ENCODE measurements at regions not wholly inside any gene's neighbourhood (a gene's known extent, or its start where the extent isn't known, plus 50 kb on each side); places are given as distances from the start of the nearest gene placed in this dataset.

- H3K27ac ChIP-seq, result no peak overlapping the region
- peaks cover 0 to 15% (median 0%) of the 10 kb centered on the region in 3 donors for H3K4me1 ChIP-seq
- DNase-seq, result no peak
- H3K27me3 ChIP-seq, result no peaks in the 10 kb centered on the region
- H3K36me3 ChIP-seq, result no peaks in the 10 kb centered on the region
- H3K9me3 ChIP-seq, result no peaks in the 10 kb centered on the region
- TF ChIP-seq POLR2A (IDR thresholded peaks at IDR 0.05), result no peak
- no peak for TF ChIP-seq CTCF (IDR thresholded peaks at IDR 0.05)
- H3K4me3 ChIP-seq, result no peak overlapping the region
- intact Hi-C loops (cut with DNase I), result no loop called here
- WGBS, 2 donors, result 44 to 73% methylated on average over 5 of the region's 5 CpGs
Measured at GRCh38 chr12:67035121-67035520, 234.0 kb upstream of the CAND1 start.

GRCh38 chr12:67038486-67038885 lies 230.7 kb upstream of the CAND1 start:
- Histone ChIP-seq H3K4me3 (no peak overlapping the region), H3K4me1 (peaks cover 0 to 24% (median 5%) of the 10 kb centered on the region in 3 donors), H3K27ac (no peak overlapping the region), H3K36me3 (no peaks in the 10 kb centered on the region), H3K27me3 (no peaks in the 10 kb centered on the region), H3K9me3 (no peaks in the 10 kb centered on the region)
- 88 to 93% methylated on average over 2 of the region's 2 CpGs for WGBS, 2 donors
- DNase-seq, result no peak
- intact Hi-C loops (cut with DNase I), result no loop called here
- TF ChIP-seq POLR2A (IDR thresholded peaks at IDR 0.05) (no peak), CTCF (IDR thresholded peaks at IDR 0.05) (no peak)

GRCh38 chr12:67039995-67040860 lies 228.9 kb upstream of the CAND1 start:
- Histone ChIP-seq H3K36me3 (no peaks in the 10 kb centered on the region), H3K27ac (no peak overlapping the region), H3K4me1 (peaks cover 0 to 10% (median 5%) of the 10 kb centered on the region in 3 donors), H3K9me3 (no peaks in the 10 kb centered on the region), H3K27me3 (no peaks in the 10 kb centered on the region), H3K4me3 (no peak overlapping the region)
- TF ChIP-seq POLR2A (IDR thresholded peaks at IDR 0.05) (no peak), CTCF (IDR thresholded peaks at IDR 0.05) (no peak)
- WGBS, 2 donors, result 54 to 60% methylated on average over 8 of the region's 8 CpGs
- intact Hi-C loops (cut with DNase I), result no loop called here
- DNase-seq, result no peak

- H3K27me3 ChIP-seq, result no peaks in the 10 kb centered on the region
- no peak for DNase-seq
- intact Hi-C loops (cut with DNase I), result no loop called here
- H3K4me1 ChIP-seq, result peaks cover 0 to 10% (median 5%) of the 10 kb centered on the region in 3 donors
- H3K36me3 ChIP-seq, result no peaks in the 10 kb centered on the region
- no peak overlapping the region for H3K27ac ChIP-seq
- no peaks in the 10 kb centered on the region for H3K9me3 ChIP-seq
- TF ChIP-seq POLR2A (IDR thresholded peaks at IDR 0.05) (no peak), CTCF (IDR thresholded peaks at IDR 0.05) (no peak)
- no peak overlapping the region for H3K4me3 ChIP-seq
Measured at GRCh38 chr12:67040861-67041137, 228.4 kb upstream of the CAND1 start.

GRCh38 chr12:67042697-67043131 lies 226.4 kb upstream of the CAND1 start:
- no peaks in the 10 kb centered on the region for H3K27me3 ChIP-seq
- WGBS, 2 donors, result 60 to 70% methylated on average over 2 of the region's 2 CpGs
- no peak for TF ChIP-seq CTCF (IDR thresholded peaks at IDR 0.05)
- TF ChIP-seq POLR2A (IDR thresholded peaks at IDR 0.05), result no peak
- DNase-seq, result no peak
- intact Hi-C loops (cut with DNase I), result no loop called here
- H3K4me1 ChIP-seq, result peaks cover 0 to 10% (median 5%) of the 10 kb centered on the region in 3 donors
- H3K36me3 ChIP-seq, result no peaks in the 10 kb centered on the region
- no peak overlapping the region for H3K27ac ChIP-seq
- H3K9me3 ChIP-seq, result no peaks in the 10 kb centered on the region
- H3K4me3 ChIP-seq, result no peak overlapping the region
